GM23338 (cell line): ENCODE measurements at regions not wholly inside any gene's neighbourhood (a gene's known extent, or its start where the extent isn't known, plus 50 kb on each side); places are given as distances from the start of the nearest gene placed in this dataset.

Experiments
- ATAC-seq: fragments of 200-7000 bp; cut with Tn5 transposase; 3 replicates; pipeline ENCODE4 v1.9.1; 2020
- DNase-seq: peaks from one replicate; pipeline ENCODE4 v3.0.0-alpha.2; 2015; ENCODE audit warnings: low spot score
- H2AFZ ChIP-seq: fragments of 200-600 bp; sonication (generic); 2 replicates; pipeline ENCODE4 v1.8.0; 2016; ENCODE audit warnings: antibody characterized with exemption, mild to moderate bottlenecking, moderate library complexity
- H3F3A ChIP-seq: fragments of 200-600 bp; sonication (generic); replicated peaks from 2 replicates; pipeline ENCODE4 v1.8.0; 2017; ENCODE audit warnings: antibody characterized with exemption, mixed run types, low read depth
- H3K27ac ChIP-seq: fragments of 200-600 bp; sonication (generic); 2 replicates; pipeline ENCODE4 v1.6.1; 2016; ENCODE audit warnings: low read depth
- H3K27me3 ChIP-seq: fragments of 200-600 bp; sonication (generic); 2 replicates; pipeline ENCODE4 v1.8.0; 2016; ENCODE audit warnings: mild to moderate bottlenecking, mixed run types, moderate library complexity; ENCODE audit not compliant: insufficient read depth
- H3K36me3 ChIP-seq: fragments of 200-600 bp; sonication (generic); 2 replicates; pipeline ENCODE4 v1.8.0; 2016; ENCODE audit warnings: mild to moderate bottlenecking; ENCODE audit not compliant: insufficient read depth
- H3K4me1 ChIP-seq: fragments of 200-600 bp; sonication (generic); 2 replicates; pipeline ENCODE4 v1.8.0; 2016; ENCODE audit warnings: mild to moderate bottlenecking, moderate library complexity; ENCODE audit not compliant: insufficient read depth
- H3K4me2 ChIP-seq: fragments of 200-600 bp; sonication (generic); 2 replicates; pipeline ENCODE4 v1.7.1; 2017; ENCODE audit warnings: mixed run types
- H3K4me3 ChIP-seq: fragments of 200-600 bp; sonication (generic); 2 replicates; pipeline ENCODE4 v1.6.1; 2016; ENCODE audit warnings: mixed run types
- H3K79me2 ChIP-seq: fragments of 200-600 bp; sonication (generic); replicated peaks from 2 replicates; pipeline ENCODE4 v1.8.0; 2017; ENCODE audit warnings: mild to moderate bottlenecking; ENCODE audit not compliant: insufficient read depth
- H3K9me2 ChIP-seq: fragments of 200-600 bp; sonication (generic); 2 replicates; pipeline ENCODE4 v1.8.0; 2017; ENCODE audit not compliant: insufficient read depth
- H4K20me1 ChIP-seq: fragments of 200-600 bp; sonication (generic); replicated peaks from 2 replicates; pipeline ENCODE4 v1.8.0; 2017; ENCODE audit warnings: mild to moderate bottlenecking; ENCODE audit not compliant: insufficient read depth
- H3K27ac Mint-ChIP-seq: 2 replicates; pipeline ENCODE4 v1.8.0; 2020; ENCODE audit warnings: inconsistent platforms, mild to moderate bottlenecking, moderate library complexity, mixed read lengths
- H3K27me3 Mint-ChIP-seq: 3 replicates; pipeline ENCODE4 v1.8.0; 2022; ENCODE audit warnings: low read depth, mild to moderate bottlenecking, moderate library complexity, mixed read lengths, inconsistent platforms; ENCODE audit not compliant: insufficient read depth, poor library complexity
- H3K36me3 Mint-ChIP-seq: 3 replicates; pipeline ENCODE4 v1.8.0; 2021; ENCODE audit warnings: low read depth, mild to moderate bottlenecking, inconsistent platforms, moderate library complexity, mixed read lengths
- H3K4me1 Mint-ChIP-seq: 3 replicates; pipeline ENCODE4 v1.8.0; 2020; ENCODE audit warnings: mild to moderate bottlenecking, inconsistent platforms, mixed read lengths
- H3K4me3 Mint-ChIP-seq: 3 replicates; pipeline ENCODE4 v1.8.0; 2021; ENCODE audit warnings: moderate library complexity, mild to moderate bottlenecking, inconsistent platforms, mixed read lengths
- H3K9me3 Mint-ChIP-seq: 3 replicates; pipeline ENCODE4 v1.8.0; 2020; ENCODE audit warnings: moderate library complexity, mild to moderate bottlenecking, inconsistent platforms, mixed read lengths
- CREB1 ChIP-seq: fragments of 250-450 bp; sonication (Bioruptor Pico); IDR thresholded peaks from 2 replicates; pipeline ENCODE4 v1.5.0; 2020; ENCODE audit warnings: low read depth, mild to moderate bottlenecking, moderate library complexity
- EZH2 ChIP-seq: fragments of 200-600 bp; sonication (generic); IDR thresholded peaks from one replicate; pipeline ENCODE4 v1.8.0; 2017; ENCODE audit warnings: antibody characterized with exemption, mild to moderate bottlenecking, low read depth; ENCODE audit not compliant: unreplicated experiment
- JUNB ChIP-seq: IDR thresholded peaks from one replicate; pipeline ENCODE4 v1.6.1; 2016; ENCODE audit warnings: antibody characterized with exemption; ENCODE audit not compliant: unreplicated experiment
- NANOG ChIP-seq: IDR thresholded peaks from 2 replicates; pipeline ENCODE4 v1.6.1; 2016; ENCODE audit warnings: antibody characterized with exemption, borderline replicate concordance
- STAT1 ChIP-seq: IDR thresholded peaks from one replicate; pipeline ENCODE4 v1.6.1; 2016; ENCODE audit warnings: antibody characterized with exemption; ENCODE audit not compliant: unreplicated experiment
- ZNF114 ChIP-seq: fragments of 250-450 bp; sonication (Bioruptor Pico); IDR thresholded peaks from 2 replicates; pipeline ENCODE4 v1.5.0; 2020; ENCODE audit warnings: mild to moderate bottlenecking, moderate library complexity
- ZNF331 ChIP-seq: fragments of 250-450 bp; sonication (Bioruptor Pico); IDR thresholded peaks from 2 replicates; pipeline ENCODE4 v1.5.0; 2020; ENCODE audit warnings: low read depth, mild to moderate bottlenecking, moderate library complexity
- TF ChIP-seq, protein P1 (sequence below): IDR thresholded peaks from one replicate; pipeline ENCODE4 v1.6.1; 2018; ENCODE audit warnings: antibody characterized with exemption; ENCODE audit not compliant: unreplicated experiment
- TF ChIP-seq, protein P2 (sequence below), 2 experiments: fragments of 200-600 bp in 1 of 2; sonication (generic) in 1 of 2; conservative IDR thresholded peaks; 2 replicates each; pipeline versions ENCODE4 v1.5.1 to v1.6.1; 2016 to 2017; ENCODE audit warnings: antibody characterized with exemption in 2 of 2, low read depth in 2 of 2, mild to moderate bottlenecking in 2 of 2, moderate library complexity in 1 of 2

DNA sequence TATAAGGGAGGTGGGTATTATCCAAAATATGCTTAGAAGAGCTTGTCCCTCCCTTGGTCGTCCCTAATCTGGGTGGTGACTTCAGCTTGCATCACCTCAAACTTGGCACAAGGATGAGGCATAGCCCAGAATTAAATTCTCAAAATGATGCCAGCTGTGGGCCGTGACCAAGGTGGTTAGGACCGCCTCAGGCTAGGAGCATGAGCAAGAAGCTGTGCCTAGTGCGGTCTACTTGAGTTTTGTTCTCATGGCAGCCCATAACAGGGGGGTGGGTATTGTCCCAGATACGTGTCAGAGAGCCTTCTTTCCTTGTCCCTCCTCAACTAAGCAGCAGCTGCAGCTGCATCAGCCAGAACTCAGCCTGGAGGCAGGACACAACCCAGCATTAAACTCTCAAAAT, 2620.0 kb downstream of the PCDH7 start:
- Histone ChIP-seq H4K20me1 (no peaks in the 10 kb centered on the region), H3K79me2 (no peaks in the 10 kb centered on the region), H3K27ac (no peak overlapping the region), H3K4me2 (no peak overlapping the region), H3K9me2 (no peaks in the 10 kb centered on the region), H3K27me3 (no peaks in the 10 kb centered on the region), H3K4me1 (no peaks in the 10 kb centered on the region), H2AFZ (no peak overlapping the region), H3K36me3 (no peaks in the 10 kb centered on the region), H3F3A (no peaks in the 10 kb centered on the region), H3K4me3 (no peak overlapping the region)
- no peak overlapping the region for H3K4me3 Mint-ChIP-seq
- H3K27ac Mint-ChIP-seq = no peak overlapping the region
- TF ChIP-seq JUNB (no peak), NANOG (no peak), ZNF331 (no peak), STAT1 (no peak), ZNF114 (CRISPR knock-in tag) (no peak), CREB1 (no peak)
- TF ChIP-seq, protein P1, sequence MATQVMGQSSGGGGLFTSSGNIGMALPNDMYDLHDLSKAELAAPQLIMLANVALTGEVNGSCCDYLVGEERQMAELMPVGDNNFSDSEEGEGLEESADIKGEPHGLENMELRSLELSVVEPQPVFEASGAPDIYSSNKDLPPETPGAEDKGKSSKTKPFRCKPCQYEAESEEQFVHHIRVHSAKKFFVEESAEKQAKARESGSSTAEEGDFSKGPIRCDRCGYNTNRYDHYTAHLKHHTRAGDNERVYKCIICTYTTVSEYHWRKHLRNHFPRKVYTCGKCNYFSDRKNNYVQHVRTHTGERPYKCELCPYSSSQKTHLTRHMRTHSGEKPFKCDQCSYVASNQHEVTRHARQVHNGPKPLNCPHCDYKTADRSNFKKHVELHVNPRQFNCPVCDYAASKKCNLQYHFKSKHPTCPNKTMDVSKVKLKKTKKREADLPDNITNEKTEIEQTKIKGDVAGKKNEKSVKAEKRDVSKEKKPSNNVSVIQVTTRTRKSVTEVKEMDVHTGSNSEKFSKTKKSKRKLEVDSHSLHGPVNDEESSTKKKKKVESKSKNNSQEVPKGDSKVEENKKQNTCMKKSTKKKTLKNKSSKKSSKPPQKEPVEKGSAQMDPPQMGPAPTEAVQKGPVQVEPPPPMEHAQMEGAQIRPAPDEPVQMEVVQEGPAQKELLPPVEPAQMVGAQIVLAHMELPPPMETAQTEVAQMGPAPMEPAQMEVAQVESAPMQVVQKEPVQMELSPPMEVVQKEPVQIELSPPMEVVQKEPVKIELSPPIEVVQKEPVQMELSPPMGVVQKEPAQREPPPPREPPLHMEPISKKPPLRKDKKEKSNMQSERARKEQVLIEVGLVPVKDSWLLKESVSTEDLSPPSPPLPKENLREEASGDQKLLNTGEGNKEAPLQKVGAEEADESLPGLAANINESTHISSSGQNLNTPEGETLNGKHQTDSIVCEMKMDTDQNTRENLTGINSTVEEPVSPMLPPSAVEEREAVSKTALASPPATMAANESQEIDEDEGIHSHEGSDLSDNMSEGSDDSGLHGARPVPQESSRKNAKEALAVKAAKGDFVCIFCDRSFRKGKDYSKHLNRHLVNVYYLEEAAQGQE = no peak
- H3K9me3 Mint-ChIP-seq = peaks cover 18% of the 10 kb centered on the region
- H3K4me1 Mint-ChIP-seq = no peaks in the 10 kb centered on the region
- H3K27me3 Mint-ChIP-seq = no peaks in the 10 kb centered on the region
- ATAC-seq (no peak), DNase-seq (no peak)
- peaks cover 7% of the 10 kb centered on the region; the same call in 2 of the 3 replicates for H3K36me3 Mint-ChIP-seq

DNA sequence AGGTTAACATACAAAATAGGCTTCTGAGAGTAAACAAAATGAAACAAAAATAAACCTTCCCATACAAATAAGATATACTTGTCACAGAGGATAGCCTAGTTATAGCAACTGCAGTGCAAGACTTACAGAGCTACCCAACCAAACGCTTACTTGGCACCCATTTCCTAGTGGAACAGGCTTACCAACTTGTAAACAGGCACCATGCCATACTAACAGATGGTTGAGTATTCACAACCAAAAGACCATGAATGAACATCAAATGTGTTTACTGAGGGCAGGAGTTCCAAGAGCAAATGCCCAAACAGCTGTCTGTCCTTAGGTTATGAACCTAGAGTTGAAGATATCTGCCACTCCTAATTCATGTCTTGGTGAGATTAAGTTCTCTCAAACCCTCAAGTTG, 2629.2 kb downstream of the PCDH7 start:
- no peaks in the 10 kb centered on the region for H3K27me3 ChIP-seq
- no peak overlapping the region for H3K27ac Mint-ChIP-seq
- H3K36me3 ChIP-seq = no peaks in the 10 kb centered on the region
- H3K9me3 Mint-ChIP-seq = no peaks in the 10 kb centered on the region
- no peak overlapping the region for H2AFZ ChIP-seq
- no peaks in the 10 kb centered on the region for H3K4me1 ChIP-seq
- H3K4me3 Mint-ChIP-seq = no peak overlapping the region
- no peaks in the 10 kb centered on the region for H3K9me2 ChIP-seq
- H3F3A ChIP-seq = no peaks in the 10 kb centered on the region
- 0 out of 3 replicates have a peak, but pooled peaks cover 2% of the 10 kb centered on the region for H3K4me1 Mint-ChIP-seq
- no peaks in the 10 kb centered on the region for H3K36me3 Mint-ChIP-seq
- DNase-seq = no peak
- H3K79me2 ChIP-seq = no peaks in the 10 kb centered on the region
- H3K27ac ChIP-seq = no peak overlapping the region
- no peak overlapping the region for H3K4me3 ChIP-seq
- ATAC-seq = no peak
- no peaks in the 10 kb centered on the region for H3K27me3 Mint-ChIP-seq
- H3K4me2 ChIP-seq = no peak overlapping the region
- TF ChIP-seq JUNB (no peak), ZNF114 (CRISPR knock-in tag) (no peak), CREB1 (no peak), EZH2 (no peak)
- TF ChIP-seq, protein P2, sequence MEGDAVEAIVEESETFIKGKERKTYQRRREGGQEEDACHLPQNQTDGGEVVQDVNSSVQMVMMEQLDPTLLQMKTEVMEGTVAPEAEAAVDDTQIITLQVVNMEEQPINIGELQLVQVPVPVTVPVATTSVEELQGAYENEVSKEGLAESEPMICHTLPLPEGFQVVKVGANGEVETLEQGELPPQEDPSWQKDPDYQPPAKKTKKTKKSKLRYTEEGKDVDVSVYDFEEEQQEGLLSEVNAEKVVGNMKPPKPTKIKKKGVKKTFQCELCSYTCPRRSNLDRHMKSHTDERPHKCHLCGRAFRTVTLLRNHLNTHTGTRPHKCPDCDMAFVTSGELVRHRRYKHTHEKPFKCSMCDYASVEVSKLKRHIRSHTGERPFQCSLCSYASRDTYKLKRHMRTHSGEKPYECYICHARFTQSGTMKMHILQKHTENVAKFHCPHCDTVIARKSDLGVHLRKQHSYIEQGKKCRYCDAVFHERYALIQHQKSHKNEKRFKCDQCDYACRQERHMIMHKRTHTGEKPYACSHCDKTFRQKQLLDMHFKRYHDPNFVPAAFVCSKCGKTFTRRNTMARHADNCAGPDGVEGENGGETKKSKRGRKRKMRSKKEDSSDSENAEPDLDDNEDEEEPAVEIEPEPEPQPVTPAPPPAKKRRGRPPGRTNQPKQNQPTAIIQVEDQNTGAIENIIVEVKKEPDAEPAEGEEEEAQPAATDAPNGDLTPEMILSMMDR (conservative IDR thresholded peaks at IDR 0.05; ENCODE audit: low read depth in 2 of 2) = no peak
- TF ChIP-seq, protein P1 = no peak
- H4K20me1 ChIP-seq = no peaks in the 10 kb centered on the region
